ENCODE measurements at regions not wholly inside any gene's neighbourhood (a gene's known extent, or its start where the extent isn't known, plus 50 kb on each side); places are given as distances from the start of the nearest gene placed in this dataset.

DNA sequence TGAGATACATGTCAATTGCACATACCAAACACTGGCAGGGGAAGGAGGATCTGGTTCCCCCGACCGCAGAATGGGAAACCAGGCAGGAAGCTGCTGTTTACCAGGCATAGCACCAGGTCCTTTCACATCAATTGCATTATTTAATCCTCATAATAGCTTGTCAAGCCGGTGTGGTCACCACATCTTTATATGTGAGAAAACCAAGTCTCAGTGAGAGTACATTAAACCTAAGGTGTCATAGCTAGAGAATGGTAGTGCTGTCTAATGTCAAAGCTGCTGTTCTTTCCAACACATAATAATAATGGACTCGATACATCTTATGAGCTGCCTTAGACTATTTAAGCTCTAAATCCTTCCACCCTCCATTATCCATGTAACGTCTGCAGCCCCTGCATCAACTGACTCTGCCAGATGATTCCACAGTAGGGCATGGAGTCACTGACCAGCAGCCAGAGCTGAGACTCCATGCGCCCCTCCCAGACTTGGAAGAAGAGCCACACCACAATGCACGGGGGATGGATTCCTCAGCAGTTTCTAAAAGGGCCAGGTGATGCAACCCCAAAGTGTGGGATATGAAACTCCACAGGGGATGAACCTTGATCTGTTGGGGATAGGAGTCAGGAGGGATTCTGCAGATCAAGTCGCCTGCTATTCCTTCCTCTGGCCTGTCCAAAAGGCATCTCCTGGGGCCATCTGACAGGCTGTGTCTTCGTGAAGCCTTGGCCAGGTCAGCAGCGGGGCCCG, 71.8 kb downstream of the GPR6 start:
- in situ Hi-C loops (cut with HindIII; ENCODE audit: low pct_unique_long_range_greater_than_20kb, low sequenced_read_pairs), result loop anchor here (25.0 kb wide), 1 partner anchor 338 kb away; no protein-coding TSS in a partner anchor
- DNase-seq (ENCODE audit: low read depth), result no peak

All from Caki2 (cell line).